ENCODE measurements at regions not wholly inside any gene's neighbourhood (a gene's known extent, or its start where the extent isn't known, plus 50 kb on each side); places are given as distances from the start of the nearest gene placed in this dataset. TPM values are rescaled to one million over a fixed set of nuclear protein-coding genes. Genes with fewer than 3 reads are reported as not detected.

DNA sequence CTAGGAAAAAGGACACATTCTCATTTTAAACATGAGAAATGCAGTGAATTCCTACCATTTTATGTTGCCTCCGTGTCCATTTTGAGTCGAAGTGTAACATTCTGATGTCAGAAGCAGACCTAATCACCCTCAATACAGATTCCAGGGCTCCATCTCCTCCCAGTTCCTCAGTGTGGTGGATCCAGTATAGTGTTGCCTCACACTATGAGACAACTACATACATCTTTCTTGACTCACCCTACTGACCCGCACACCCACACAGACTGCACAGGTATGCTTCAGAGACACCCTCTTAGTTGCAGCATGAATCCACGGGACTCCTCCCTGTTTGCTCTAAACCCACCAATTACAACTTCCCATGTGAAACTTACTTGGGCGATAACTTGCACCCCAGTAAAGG, 564.9 kb downstream of the SEMA5A start:
- Histone ChIP-seq H3K4me1 (ENCODE audit: control insufficient read depth in 3 of 3, insufficient read depth in 3 of 3, low read length in 3 of 3) (no peaks in the 10 kb centered on the region), H3K27me3 (ENCODE audit: control insufficient read depth in 3 of 3, insufficient read depth in 3 of 3, low read length in 3 of 3) (no peaks in the 10 kb centered on the region), H3K36me3 (ENCODE audit: control insufficient read depth in 3 of 3, insufficient read depth in 3 of 3, low read length in 3 of 3) (no peaks in the 10 kb centered on the region), H3K9me3 (ENCODE audit: control insufficient read depth in 3 of 3, low read length in 3 of 3) (peaks cover 0 to 2% (median 0%) of the 10 kb centered on the region in 3 donors), H3K4me3 (ENCODE audit: low read length in 3 of 3) (no peak overlapping the region), H3K9ac (ENCODE audit: low read depth in 1 of 3, low read length in 3 of 3) (no peak overlapping the region), H3K27ac (ENCODE audit: low read depth, low read length) (no peak overlapping the region)

DNA sequence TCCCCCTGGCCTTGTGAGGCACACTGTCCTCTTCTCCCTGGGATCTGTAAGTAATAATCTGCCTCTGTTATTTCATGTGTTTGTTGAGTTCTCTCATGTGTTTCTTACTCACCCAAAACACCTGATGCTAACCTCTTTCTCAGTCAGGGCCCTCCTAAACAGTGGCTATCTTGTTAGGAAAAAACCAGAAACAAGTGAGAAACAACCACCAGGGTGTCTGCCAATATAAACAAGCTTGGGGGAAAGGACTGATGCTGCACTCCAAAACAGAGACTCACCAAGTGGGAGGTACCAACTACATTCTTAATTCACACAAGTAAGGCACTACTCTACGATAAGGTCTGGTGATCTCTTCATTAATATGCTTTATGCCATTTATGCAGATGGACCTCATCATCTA, 564.4 kb downstream of the SEMA5A start:
- Histone ChIP-seq H3K27me3 (ENCODE audit: control insufficient read depth in 3 of 3, insufficient read depth in 3 of 3, low read length in 3 of 3) (no peaks in the 10 kb centered on the region), H3K27ac (ENCODE audit: low read depth, low read length) (no peak overlapping the region)

DNA sequence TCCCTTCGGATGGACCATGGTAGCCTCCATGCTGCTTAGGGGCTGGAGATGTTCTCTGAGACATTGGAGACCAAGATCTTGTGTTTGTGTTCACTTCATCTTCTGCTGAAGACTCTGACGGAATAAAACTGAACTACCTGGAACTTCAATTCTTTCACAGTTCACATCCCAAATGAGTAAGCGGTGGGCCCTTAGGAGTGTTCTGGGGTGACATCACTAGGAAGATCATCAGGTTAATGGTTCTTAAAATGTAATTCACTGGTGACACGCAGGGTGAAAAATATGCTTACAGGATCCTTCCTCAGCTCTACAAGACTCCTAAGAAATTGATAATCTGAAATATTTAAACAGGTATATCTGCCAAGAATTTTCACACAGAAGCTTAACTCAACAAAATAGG, 561.5 kb downstream of the SEMA5A start:
- Histone ChIP-seq H3K9ac (ENCODE audit: low read depth in 1 of 3, low read length in 3 of 3) (no peak overlapping the region), H3K9me3 (ENCODE audit: control insufficient read depth in 3 of 3, low read length in 3 of 3) (peaks cover 0 to 2% (median 0%) of the 10 kb centered on the region in 3 donors), H3K36me3 (ENCODE audit: control insufficient read depth in 3 of 3, insufficient read depth in 3 of 3, low read length in 3 of 3) (no peaks in the 10 kb centered on the region), H3K27ac (ENCODE audit: low read depth, low read length) (no peak overlapping the region), H3K27me3 (ENCODE audit: control insufficient read depth in 3 of 3, insufficient read depth in 3 of 3, low read length in 3 of 3) (no peaks in the 10 kb centered on the region), H3K4me3 (ENCODE audit: low read length in 3 of 3) (no peak overlapping the region), H3K4me1 (ENCODE audit: control insufficient read depth in 3 of 3, insufficient read depth in 3 of 3, low read length in 3 of 3) (no peaks in the 10 kb centered on the region)

More for the DNA sequence above, 564.4 kb downstream of the SEMA5A start:
- Histone ChIP-seq H3K9me3 (ENCODE audit: control insufficient read depth in 3 of 3, low read length in 3 of 3) (peaks cover 0 to 2% (median 0%) of the 10 kb centered on the region in 3 donors), H3K4me1 (ENCODE audit: control insufficient read depth in 3 of 3, insufficient read depth in 3 of 3, low read length in 3 of 3) (no peaks in the 10 kb centered on the region), H3K4me3 (ENCODE audit: low read length in 3 of 3) (no peak overlapping the region), H3K36me3 (ENCODE audit: control insufficient read depth in 3 of 3, insufficient read depth in 3 of 3, low read length in 3 of 3) (no peaks in the 10 kb centered on the region), H3K9ac (ENCODE audit: low read depth in 1 of 3, low read length in 3 of 3) (no peak overlapping the region)

Small RNA genes lying in the stretch of these regions (small RNA-seq; reads per million reads assigned to genes)
- gene AC091895.1 = not detected
- gene AC091912.1 = not detected
- not detected for gene AC091912.2
- gene AC091932.2 = not detected
- not detected for gene AC091932.4
- gene AC091953.1 = not detected
- not detected for gene AC091953.2
- not detected for gene AC091953.3
- not detected for gene AC091953.5
- gene AC091965.3 = not detected
- not detected for gene RNU1-76P

Measured in skeletal muscle tissue (tissue), 4 donors.